ENCODE measurements at regions not wholly inside any gene's neighbourhood (a gene's known extent, or its start where the extent isn't known, plus 50 kb on each side); places are given as distances from the start of the nearest gene placed in this dataset.

- Mint-ChIP-seq H3K4me3 (no peak overlapping the region), H3K27me3 (ENCODE audit: insufficient read depth, low read depth, poor library complexity) (peaks cover 16% of the 10 kb centered on the region), H3K27ac (no peak overlapping the region), H3K9me3 (no peaks in the 10 kb centered on the region; the same call in 2 of the 3 replicates), H3K4me1 (peaks cover 66% of the 10 kb centered on the region), H3K36me3 (ENCODE audit: low read depth) (no peaks in the 10 kb centered on the region)
- H3F3A ChIP-seq (replicated peaks; ENCODE audit: low read depth): peaks cover 9% of the 10 kb centered on the region
- no peaks in the 10 kb centered on the region for H3K36me3 ChIP-seq (ENCODE audit: insufficient read depth)
- H3K27me3 ChIP-seq (ENCODE audit: insufficient read depth): no peaks in the 10 kb centered on the region
- H2AFZ ChIP-seq: peak overlapping the region; percentile 81; the same call in 1 of the 2 replicates
- DNase-seq (ENCODE audit: low spot score) (no peak), ATAC-seq (no peak)
- H3K79me2 ChIP-seq (replicated peaks; ENCODE audit: insufficient read depth): no peaks in the 10 kb centered on the region
- H3K27ac ChIP-seq (ENCODE audit: low read depth): no peak overlapping the region
- no peak overlapping the region for H3K4me3 ChIP-seq
- H3K4me1 ChIP-seq (ENCODE audit: insufficient read depth): peaks cover 49% of the 10 kb centered on the region
- TF ChIP-seq CREB1 (CRISPR knock-in tag; IDR thresholded peaks at IDR 0.05; ENCODE audit: low read depth) (no peak), STAT1 (IDR thresholded peaks at IDR 0.05; ENCODE audit: unreplicated experiment) (no peak), EZH2 (IDR thresholded peaks at IDR 0.05; ENCODE audit: low read depth, unreplicated experiment) (no peak), JUNB (IDR thresholded peaks at IDR 0.05; ENCODE audit: unreplicated experiment) (no peak), ETS1 (IDR thresholded peaks at IDR 0.05) (no peak)
- H3K4me2 ChIP-seq: no peak overlapping the region
- no peaks in the 10 kb centered on the region for H3K9me2 ChIP-seq (ENCODE audit: insufficient read depth)
- no peaks in the 10 kb centered on the region for H4K20me1 ChIP-seq (replicated peaks; ENCODE audit: insufficient read depth)
Measured at GRCh38 chr1:11341901-11342552, 69.0 kb downstream of the UBIAD1 start.

- Histone ChIP-seq H3K4me2 (no peak overlapping the region), H3K4me1 (ENCODE audit: insufficient read depth) (peaks cover 49% of the 10 kb centered on the region), H3K27me3 (ENCODE audit: insufficient read depth) (no peaks in the 10 kb centered on the region), H3K36me3 (ENCODE audit: insufficient read depth) (no peaks in the 10 kb centered on the region), H3K27ac (ENCODE audit: low read depth) (no peak overlapping the region), H3K4me3 (no peak overlapping the region), H4K20me1 (replicated peaks; ENCODE audit: insufficient read depth) (no peaks in the 10 kb centered on the region), H2AFZ (peak overlapping the region; percentile 81), H3K79me2 (replicated peaks; ENCODE audit: insufficient read depth) (no peaks in the 10 kb centered on the region), H3K9me2 (ENCODE audit: insufficient read depth) (no peaks in the 10 kb centered on the region), H3F3A (replicated peaks; ENCODE audit: low read depth) (peaks cover 8% of the 10 kb centered on the region; the same call in 1 of the 2 replicates)
- Mint-ChIP-seq H3K4me3 (no peak overlapping the region), H3K27me3 (ENCODE audit: insufficient read depth, low read depth, poor library complexity) (peaks cover 15% of the 10 kb centered on the region), H3K36me3 (ENCODE audit: low read depth) (no peaks in the 10 kb centered on the region), H3K9me3 (no peaks in the 10 kb centered on the region; the same call in 2 of the 3 replicates), H3K27ac (no peak overlapping the region), H3K4me1 (peaks cover 68% of the 10 kb centered on the region)
- ATAC-seq: no peak
- no peak for DNase-seq (ENCODE audit: low spot score)
- no peak for TF ChIP-seq ZNF114 (CRISPR knock-in tag; IDR thresholded peaks at IDR 0.05)
- no peak for TF ChIP-seq CTCF (conservative IDR thresholded peaks at IDR 0.05; ENCODE audit: low read depth in 2 of 2)
- TF ChIP-seq ETS1 (IDR thresholded peaks at IDR 0.05): no peak
- no peak for TF ChIP-seq REST (IDR thresholded peaks at IDR 0.05; ENCODE audit: unreplicated experiment)
- no peak for TF ChIP-seq ZNF331 (CRISPR knock-in tag; IDR thresholded peaks at IDR 0.05; ENCODE audit: low read depth)
- no peak for TF ChIP-seq EZH2phosphoT487 (IDR thresholded peaks at IDR 0.05; ENCODE audit: unreplicated experiment)
- no peak for TF ChIP-seq POLR2AphosphoS5 (IDR thresholded peaks at IDR 0.05; ENCODE audit: low read depth)
- TF ChIP-seq CREB1 (CRISPR knock-in tag; IDR thresholded peaks at IDR 0.05; ENCODE audit: low read depth): no peak
- no peak for TF ChIP-seq EZH2 (IDR thresholded peaks at IDR 0.05; ENCODE audit: low read depth, unreplicated experiment)
- TF ChIP-seq JUNB (IDR thresholded peaks at IDR 0.05; ENCODE audit: unreplicated experiment): no peak
- no peak for TF ChIP-seq STAT1 (IDR thresholded peaks at IDR 0.05; ENCODE audit: unreplicated experiment)
Measured at GRCh38 chr1:11342621-11343032, 69.6 kb downstream of the UBIAD1 start.

All from GM23338 (cell line).